Panc1 (cell line): ENCODE measurements at regions not wholly inside any gene's neighbourhood (a gene's known extent, or its start where the extent isn't known, plus 50 kb on each side); places are given as distances from the start of the nearest gene placed in this dataset.

ENCODE experiments used
- CTCF ChIP-seq: fragments of 450-650 bp; IDR thresholded peaks from 2 replicates; pipeline ENCODE4 v1.5.1; 2017; ENCODE audit warnings: mild to moderate bottlenecking
- POLR2AphosphoS5 ChIP-seq: IDR thresholded peaks from 2 replicates; pipeline ENCODE4 v1.6.1; 2012; ENCODE audit warnings: mild to moderate bottlenecking, low read depth, low read length, moderate library complexity
- REST ChIP-seq, 2 experiments: IDR thresholded peaks; 2 replicates each; pipeline ENCODE4 v1.6.1; 2011 to 2012; ENCODE audit warnings: low read depth in 2 of 2, control low read depth in 1 of 2, low read length in 1 of 2, mild to moderate bottlenecking in 1 of 2, moderate library complexity in 1 of 2; ENCODE audit not compliant: insufficient read depth in 1 of 2

- TF ChIP-seq CTCF: no peak
- TF ChIP-seq POLR2AphosphoS5: no peak
- no peak for TF ChIP-seq REST (IDR thresholded peaks at IDR 0.05; ENCODE audit: insufficient read depth in 1 of 2, low read depth in 2 of 2, low read length in 1 of 2)
Observed at GRCh38 chr14:44741431-44741830, 220.3 kb downstream of the KLHL28 start.
